HL-60 (cell line): ENCODE measurements at regions not wholly inside any gene's neighbourhood (a gene's known extent, or its start where the extent isn't known, plus 50 kb on each side); places are given as distances from the start of the nearest gene placed in this dataset.

Experiments used
- DNase-seq, 2 experiments: peaks; one replicate each; pipeline ENCODE4 v3.0.0-alpha.2; 2010 to 2020; ENCODE audit warnings: low read depth in 1 of 2, low spot score in 1 of 2
- H3K27ac ChIP-seq: fragments of 250-450 bp; sonication (Bioruptor Pico); replicated peaks from 2 replicates; pipeline ENCODE4 v1.5.1; 2020; ENCODE audit warnings: mild to moderate bottlenecking, moderate library complexity
- H3K27me3 ChIP-seq: fragments of 250-450 bp; sonication (Bioruptor Pico); 2 replicates; pipeline ENCODE4 v1.5.1; 2021; ENCODE audit warnings: mild to moderate bottlenecking, moderate library complexity; ENCODE audit not compliant: insufficient read depth, poor library complexity, severe bottlenecking
- H3K4me3 ChIP-seq: replicated peaks from 2 replicates; pipeline ENCODE4 v1.5.1; 2011; ENCODE audit warnings: mild to moderate bottlenecking, control low read depth, low read length; ENCODE audit not compliant: insufficient read depth
- GABPA ChIP-seq: IDR thresholded peaks from 2 replicates; pipeline ENCODE4 v1.6.1; 2012; ENCODE audit warnings: low read depth
- POLR2AphosphoS5 ChIP-seq: IDR thresholded peaks from 2 replicates; pipeline ENCODE4 v1.6.1; 2012; ENCODE audit warnings: low read depth
- REST ChIP-seq: IDR thresholded peaks from 2 replicates; pipeline ENCODE4 v1.6.1; 2012; ENCODE audit warnings: low read depth; ENCODE audit not compliant: insufficient replicate concordance
- SPI1 ChIP-seq: IDR thresholded peaks from 2 replicates; pipeline ENCODE4 v1.6.1; 2012; ENCODE audit warnings: low read depth, mild to moderate bottlenecking, borderline replicate concordance
- TF ChIP-seq, protein P1 (sequence below): IDR thresholded peaks from one replicate; pipeline ENCODE4 v1.5.1; 2011; ENCODE audit warnings: low read length, control low read depth, inconsistent platforms; ENCODE audit not compliant: insufficient read depth

DNA sequence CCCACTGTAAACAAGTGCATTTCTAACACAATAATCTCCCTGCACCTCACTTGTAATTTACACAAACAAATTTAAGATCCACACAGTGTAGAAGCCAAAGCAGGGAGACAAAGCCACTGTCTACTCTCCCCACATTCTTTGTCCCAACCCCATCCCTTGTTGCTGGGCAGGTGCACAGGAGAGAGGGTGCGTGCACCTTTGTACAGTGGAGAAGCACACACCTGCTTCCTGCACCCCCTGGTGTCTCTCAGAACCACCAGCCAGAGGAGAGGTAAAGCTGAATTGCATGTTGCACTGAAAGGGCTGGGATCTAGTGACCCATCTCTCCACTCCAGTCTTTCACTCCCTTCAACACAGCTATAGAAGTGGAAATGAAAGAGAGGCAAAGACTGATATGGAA is 51.4 kb upstream of the IFNG-AS1 start:
- DNase-seq: no peak
- TF ChIP-seq, protein P1, sequence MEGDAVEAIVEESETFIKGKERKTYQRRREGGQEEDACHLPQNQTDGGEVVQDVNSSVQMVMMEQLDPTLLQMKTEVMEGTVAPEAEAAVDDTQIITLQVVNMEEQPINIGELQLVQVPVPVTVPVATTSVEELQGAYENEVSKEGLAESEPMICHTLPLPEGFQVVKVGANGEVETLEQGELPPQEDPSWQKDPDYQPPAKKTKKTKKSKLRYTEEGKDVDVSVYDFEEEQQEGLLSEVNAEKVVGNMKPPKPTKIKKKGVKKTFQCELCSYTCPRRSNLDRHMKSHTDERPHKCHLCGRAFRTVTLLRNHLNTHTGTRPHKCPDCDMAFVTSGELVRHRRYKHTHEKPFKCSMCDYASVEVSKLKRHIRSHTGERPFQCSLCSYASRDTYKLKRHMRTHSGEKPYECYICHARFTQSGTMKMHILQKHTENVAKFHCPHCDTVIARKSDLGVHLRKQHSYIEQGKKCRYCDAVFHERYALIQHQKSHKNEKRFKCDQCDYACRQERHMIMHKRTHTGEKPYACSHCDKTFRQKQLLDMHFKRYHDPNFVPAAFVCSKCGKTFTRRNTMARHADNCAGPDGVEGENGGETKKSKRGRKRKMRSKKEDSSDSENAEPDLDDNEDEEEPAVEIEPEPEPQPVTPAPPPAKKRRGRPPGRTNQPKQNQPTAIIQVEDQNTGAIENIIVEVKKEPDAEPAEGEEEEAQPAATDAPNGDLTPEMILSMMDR: no peak
- no peak for TF ChIP-seq POLR2AphosphoS5
- TF ChIP-seq SPI1: no peak
- no peak for TF ChIP-seq GABPA
- no peak for TF ChIP-seq REST
- Histone ChIP-seq H3K4me3 (no peak overlapping the region), H3K27ac (no peak overlapping the region), H3K27me3 (peaks cover 12% of the 10 kb centered on the region)
